ENCODE measurements at regions not wholly inside any gene's neighbourhood (a gene's known extent, or its start where the extent isn't known, plus 50 kb on each side); places are given as distances from the start of the nearest gene placed in this dataset.
A peak's percentile ranks its signal among the peaks of the same experiment; 100 is the strongest.

- TF ChIP-seq ZNF318 (IDR thresholded peaks at IDR 0.05; ENCODE audit: borderline replicate concordance in 1 of 2, low read depth in 1 of 2), result no peak
- TF ChIP-seq HNRNPL (IDR thresholded peaks at IDR 0.05; ENCODE audit: low read depth, low read length), result no peak
- no peak for TF ChIP-seq ZNF57 (CRISPR knock-in tag; IDR thresholded peaks at IDR 0.05)
- TF ChIP-seq CTBP1 (IDR thresholded peaks at IDR 0.05; ENCODE audit: borderline replicate concordance), result peak; percentile 92
- TF ChIP-seq ZNF197 (CRISPR knock-in tag; IDR thresholded peaks at IDR 0.05; ENCODE audit: low read depth), result peak; percentile 65; the same call in 1 of the 2 replicates
- peak; percentile 88 for TF ChIP-seq RNF2 (IDR thresholded peaks at IDR 0.05)
- no peak for TF ChIP-seq IFI16 (CRISPR knock-in tag; IDR thresholded peaks at IDR 0.05)
- no peak for TF ChIP-seq KAT7 (CRISPR knock-in tag; IDR thresholded peaks at IDR 0.05; ENCODE audit: borderline replicate concordance)
- peak; percentile 72 for TF ChIP-seq NFIC (IDR thresholded peaks at IDR 0.05)
- peak; percentile 66; the same call in 1 of the 2 replicates for TF ChIP-seq LEF1 (IDR thresholded peaks at IDR 0.05)
- TF ChIP-seq NR2C1 (IDR thresholded peaks at IDR 0.05), result no peak
- no peak for TF ChIP-seq NR2C1 (tag; IDR thresholded peaks at IDR 0.05)
- TF ChIP-seq TAF7 (tag; IDR thresholded peaks at IDR 0.05), result no peak
- TF ChIP-seq PKNOX1 (IDR thresholded peaks at IDR 0.05), result no peak; the same call in 1 of the 2 replicates
- TF ChIP-seq DNMT1 (IDR thresholded peaks at IDR 0.05), result no peak
- no peak for TF ChIP-seq ZNF280B (CRISPR knock-in tag; IDR thresholded peaks at IDR 0.05)
Measured at GRCh38 chr5:56763711-56764466, 51.5 kb upstream of the MAP3K1 start (continued).

Data from K562 (cell line).